Stimulated activated CD4-positive, alpha-beta T cell treated with anti-CD3 and anti-CD28 coated beads, TNF-alpha, amount 100 ng/mL, for 48 hours (primary cell): ENCODE measurements at regions not wholly inside any gene's neighbourhood (a gene's known extent, or its start where the extent isn't known, plus 50 kb on each side); places are given as distances from the start of the nearest gene placed in this dataset.

ENCODE experiments used
- DNase-seq, 3 donors: peaks; one replicate each; pipeline ENCODE4 v3.0.0-alpha.2; 2020; ENCODE audit warnings: low read depth in 3 of 3

- DNase-seq, result no peak
Measured at GRCh38 chr10:131650169-131650705, 250.6 kb upstream of the PPP2R2D start.

GRCh38 chr10:131650771-131651673 lies 249.8 kb upstream of the PPP2R2D start:
- DNase-seq, result no peak

GRCh38 chr10:131651674-131652437 lies 249.0 kb upstream of the PPP2R2D start:
- no peak for DNase-seq

- DNase-seq, result no peak
Measured at GRCh38 chr10:131652438-131653139, 248.2 kb upstream of the PPP2R2D start.

GRCh38 chr10:131653140-131653539 lies 247.7 kb upstream of the PPP2R2D start:
- no peak for DNase-seq

GRCh38 chr10:131653554-131654470 lies 247.0 kb upstream of the PPP2R2D start:
- no peak for DNase-seq

- no peak for DNase-seq
Measured at GRCh38 chr10:131654471-131655087, 246.2 kb upstream of the PPP2R2D start.

- no peak for DNase-seq
Measured at GRCh38 chr10:131655101-131655849, 245.5 kb upstream of the PPP2R2D start.

GRCh38 chr10:131656009-131656408 lies 244.8 kb upstream of the PPP2R2D start:
- DNase-seq, result no peak

GRCh38 chr10:131656431-131656841 lies 244.4 kb upstream of the PPP2R2D start:
- DNase-seq, result no peak

GRCh38 chr10:131657318-131657984 lies 243.4 kb upstream of the PPP2R2D start:
- DNase-seq, result no peak

- no peak for DNase-seq
Measured at GRCh38 chr10:131657985-131658330, 242.8 kb upstream of the PPP2R2D start.

GRCh38 chr10:131658476-131659110 lies 242.2 kb upstream of the PPP2R2D start:
- DNase-seq, result no peak

GRCh38 chr10:131660427-131660826 lies 240.4 kb upstream of the PPP2R2D start:
- no peak for DNase-seq

GRCh38 chr10:131662851-131663250 lies 238.0 kb upstream of the PPP2R2D start:
- no peak for DNase-seq

GRCh38 chr10:131663351-131663750 lies 237.5 kb upstream of the PPP2R2D start:
- DNase-seq, result no peak

GRCh38 chr10:131666091-131666490 lies 234.7 kb upstream of the PPP2R2D start:
- DNase-seq, result no peak

GRCh38 chr10:131667047-131667446 lies 233.8 kb upstream of the PPP2R2D start:
- DNase-seq, result no peak

GRCh38 chr10:131667561-131667960 lies 233.2 kb upstream of the PPP2R2D start:
- DNase-seq, result no peak
